CD14-positive monocyte (primary cell): ENCODE measurements at regions not wholly inside any gene's neighbourhood (a gene's known extent, or its start where the extent isn't known, plus 50 kb on each side); places are given as distances from the start of the nearest gene placed in this dataset.

Experiments used
- DNase-seq, 3 donors: peaks; one replicate each; pipeline ENCODE4 v3.0.0-alpha.2; 2011 to 2022
- H2AFZ ChIP-seq: 2 replicates; pipeline ENCODE4 v1.6.0; 2012; ENCODE audit warnings: mild to moderate bottlenecking, low read depth, low read length, inconsistent platforms; ENCODE audit not compliant: insufficient read depth, poor library complexity, severe bottlenecking
- H3K27ac ChIP-seq, 2 donors: 1 replicate in 1 of 2; 2 replicates in 1 of 2; pipeline ENCODE4 v1.5.1; 2012 to 2013; ENCODE audit warnings: low read length in 2 of 2, control low read depth in 1 of 2, inconsistent platforms in 1 of 2, low read depth in 1 of 2, mild to moderate bottlenecking in 1 of 2
- H3K27me3 ChIP-seq, 2 donors: one replicate each; pipeline versions ENCODE4 v1.6.0 to v1.6.1; 2011 to 2013; ENCODE audit warnings: low read length in 2 of 2; ENCODE audit not compliant: control insufficient read depth in 2 of 2, insufficient read depth in 2 of 2
- H3K36me3 ChIP-seq, 2 donors: replicated peaks in 1 of 2; 1 replicate in 1 of 2; 2 replicates in 1 of 2; pipeline versions ENCODE4 v1.5.1 to v1.6.1; 2012 to 2013; ENCODE audit warnings: low read length in 2 of 2, control low read depth in 1 of 2, inconsistent platforms in 1 of 2, mild to moderate bottlenecking in 1 of 2; ENCODE audit not compliant: insufficient read depth in 2 of 2, control insufficient read depth in 1 of 2
- H3K4me1 ChIP-seq, 2 donors: 1 replicate in 1 of 2; 2 replicates in 1 of 2; pipeline versions ENCODE4 v1.5.1 to v1.6.1; 2012 to 2013; ENCODE audit warnings: low read length in 2 of 2, control low read depth in 1 of 2, inconsistent platforms in 1 of 2, mild to moderate bottlenecking in 1 of 2, moderate library complexity in 1 of 2; ENCODE audit not compliant: insufficient read depth in 2 of 2, control insufficient read depth in 1 of 2
- H3K4me2 ChIP-seq: replicated peaks from 2 replicates; pipeline ENCODE3; 2012; ENCODE audit warnings: low read length, moderate library complexity, mild to moderate bottlenecking; ENCODE audit not compliant: poor library complexity, severe bottlenecking; ENCODE audit errors: extremely low read depth
- H3K4me3 ChIP-seq, 3 experiments: fragments of 200-600 bp in 1 of 3; sonication (generic) in 1 of 3; replicated peaks in 1 of 3; 1 replicate in 2 of 3; 2 replicates in 1 of 3; pipeline ENCODE4 v1.5.1; 2011 to 2013; ENCODE audit warnings: low read length in 3 of 3, mild to moderate bottlenecking in 3 of 3, control low read depth in 2 of 3, low read depth in 2 of 3, inconsistent platforms in 1 of 3, moderate library complexity in 1 of 3
- H3K79me2 ChIP-seq: 2 replicates; pipeline ENCODE4 v1.6.0; 2012; ENCODE audit warnings: mild to moderate bottlenecking, control low read depth, inconsistent platforms, low read length, moderate library complexity; ENCODE audit not compliant: insufficient read depth
- H3K9ac ChIP-seq: 2 replicates; pipeline ENCODE4 v1.6.0; 2017; ENCODE audit warnings: low read length, mild to moderate bottlenecking; ENCODE audit not compliant: insufficient read depth, poor library complexity, severe bottlenecking
- H3K9me3 ChIP-seq, 2 donors: replicated peaks in 1 of 2; 1 replicate in 1 of 2; 2 replicates in 1 of 2; pipeline versions ENCODE4 v1.5.1 to v1.6.1; 2012 to 2013; ENCODE audit warnings: low read length in 2 of 2, control low read depth in 1 of 2; ENCODE audit not compliant: control insufficient read depth in 1 of 2, insufficient read depth in 1 of 2
- H4K20me1 ChIP-seq: 2 replicates; pipeline ENCODE4 v1.6.0; 2012; ENCODE audit warnings: mild to moderate bottlenecking, low read length, control low read depth, moderate library complexity; ENCODE audit not compliant: insufficient read depth
- H3K27ac Mint-ChIP-seq, 7 donors: one replicate each; pipeline ENCODE4 v1.8.0; 2020; ENCODE audit warnings: mild to moderate bottlenecking in 7 of 7, mixed read lengths in 7 of 7, moderate library complexity in 6 of 7, inconsistent platforms in 2 of 7
- H3K27me3 Mint-ChIP-seq, 3 donors: one replicate each; pipeline ENCODE4 v1.8.0; 2021 to 2022; ENCODE audit warnings: low read depth in 3 of 3, mild to moderate bottlenecking in 3 of 3, mixed read lengths in 3 of 3, moderate library complexity in 3 of 3, inconsistent platforms in 1 of 3
- H3K36me3 Mint-ChIP-seq, 2 donors: one replicate each; pipeline ENCODE4 v1.8.0; 2020; ENCODE audit warnings: mixed read lengths in 2 of 2, inconsistent platforms in 1 of 2, mild to moderate bottlenecking in 1 of 2
- H3K4me1 Mint-ChIP-seq: one replicate; pipeline ENCODE4 v1.8.0; 2020; ENCODE audit warnings: mild to moderate bottlenecking, mixed read lengths
- H3K4me3 Mint-ChIP-seq, 2 donors: one replicate each; pipeline ENCODE4 v1.8.0; 2020; ENCODE audit warnings: mild to moderate bottlenecking in 2 of 2, mixed read lengths in 2 of 2, moderate library complexity in 1 of 2
- H3K9me3 Mint-ChIP-seq, 7 donors: one replicate each; pipeline ENCODE4 v1.8.0; 2020 to 2022; ENCODE audit warnings: mixed read lengths in 7 of 7, mild to moderate bottlenecking in 6 of 7, moderate library complexity in 6 of 7, inconsistent platforms in 2 of 7
- CTCF ChIP-seq: fragments of 200-600 bp; IDR thresholded peaks from one replicate; pipeline ENCODE4 v1.8.0; 2022; ENCODE audit warnings: antibody characterized with exemption, mild to moderate bottlenecking
- WGBS: methylation state at CpG from one replicate; pipeline ENCODE4 v1.1.5; 2013; ENCODE audit warnings: missing lambda C conversion rate; ENCODE audit not compliant: insufficient coverage; 5-methylcytosine and 5-hydroxymethylcytosine counted together
- intact Hi-C, 2 donors: fragments of 100-400 bp; cut with micrococcal nuclease; formaldehyde crosslinking; loops; one replicate each; pipeline versions ENCODE4 v1.15.0 to v1.15.1; 2023

GRCh38 chr2:13542061-13542460 lies 825.3 kb downstream of the TRIB2 start:
- H3K4me1 Mint-ChIP-seq = no peaks in the 10 kb centered on the region
- Histone ChIP-seq H3K36me3 (no peaks in the 10 kb centered on the region), H4K20me1 (no peaks in the 10 kb centered on the region), H3K79me2 (no peaks in the 10 kb centered on the region), H3K9ac (no peak overlapping the region), H3K27ac (no peak overlapping the region), H3K4me2 (no peak overlapping the region), H3K4me3 (no peak overlapping the region), H3K27me3 (no peaks in the 10 kb centered on the region), H3K9me3 (no peaks in the 10 kb centered on the region), H3K4me1 (no peaks in the 10 kb centered on the region), H2AFZ (no peak overlapping the region)
- H3K27ac Mint-ChIP-seq = no peak overlapping the region
- DNase-seq = no peak
- no peaks in the 10 kb centered on the region for H3K27me3 Mint-ChIP-seq
- no peak for TF ChIP-seq CTCF
- H3K4me3 Mint-ChIP-seq = no peak overlapping the region
- peaks cover 0 to 5% (median 0%) of the 10 kb centered on the region in 7 donors for H3K9me3 Mint-ChIP-seq
- 95% methylated on average over 3 of the region's 6 CpGs for WGBS
- no peaks in the 10 kb centered on the region for H3K36me3 Mint-ChIP-seq
- intact Hi-C loops = no loop called here

- Histone ChIP-seq H3K79me2 (no peaks in the 10 kb centered on the region), H3K27ac (no peak overlapping the region), H3K36me3 (no peaks in the 10 kb centered on the region), H3K27me3 (no peaks in the 10 kb centered on the region), H3K9ac (no peak overlapping the region), H2AFZ (no peak overlapping the region), H3K4me2 (no peak overlapping the region), H3K4me1 (no peaks in the 10 kb centered on the region), H3K4me3 (no peak overlapping the region), H4K20me1 (no peaks in the 10 kb centered on the region), H3K9me3 (no peaks in the 10 kb centered on the region)
- intact Hi-C loops = no loop called here
- Mint-ChIP-seq H3K27ac (no peak overlapping the region), H3K9me3 (peaks cover 0 to 5% (median 0%) of the 10 kb centered on the region in 7 donors), H3K4me1 (no peaks in the 10 kb centered on the region), H3K4me3 (no peak overlapping the region), H3K36me3 (no peaks in the 10 kb centered on the region), H3K27me3 (no peaks in the 10 kb centered on the region)
- no peak for DNase-seq
- TF ChIP-seq CTCF = no peak
- WGBS = 60% methylated on average over 1 of the region's 5 CpGs
Measured at GRCh38 chr2:13542642-13543041, 825.9 kb downstream of the TRIB2 start.
